NT2/D1 (cell line): ENCODE measurements at regions not wholly inside any gene's neighbourhood (a gene's known extent, or its start where the extent isn't known, plus 50 kb on each side); places are given as distances from the start of the nearest gene placed in this dataset.

Source experiments
- YY1 ChIP-seq: IDR thresholded peaks from 2 replicates; pipeline ENCODE4 v1.6.1; 2011; ENCODE audit not compliant: insufficient read length, insufficient read depth
- ZNF274 ChIP-seq: IDR thresholded peaks from 2 replicates; pipeline ENCODE4 v1.6.1; 2011; ENCODE audit warnings: mild to moderate bottlenecking, low read depth, low read length

GRCh38 chr5:98307811-98308210, 465.7 kb upstream of the RGMB start:
- TF ChIP-seq ZNF274, result no peak
- no peak for TF ChIP-seq YY1
